ENCODE measurements at regions not wholly inside any gene's neighbourhood (a gene's known extent, or its start where the extent isn't known, plus 50 kb on each side); places are given as distances from the start of the nearest gene placed in this dataset.

GRCh38 chr9:7936996-7937395 lies 137.4 kb upstream of the DMAC1 start:
- H4K20me1 ChIP-seq (replicated peaks; ENCODE audit: control insufficient read depth, extremely low read depth, insufficient read depth, low read length) = no peaks in the 10 kb centered on the region
- H3K79me2 ChIP-seq (ENCODE audit: control insufficient read depth, insufficient read depth, low read length) = no peaks in the 10 kb centered on the region
- H3K4me1 ChIP-seq (ENCODE audit: control insufficient read depth, extremely low read depth, insufficient read depth, low read length) = no peaks in the 10 kb centered on the region
- no peak overlapping the region for H3K4me2 ChIP-seq (ENCODE audit: insufficient read depth, low read length)
- H3K36me3 ChIP-seq (ENCODE audit: control insufficient read depth in 2 of 2, extremely low read depth in 1 of 2, insufficient read depth in 2 of 2, low read length in 2 of 2) = no peaks in the 10 kb centered on the region
- BruUV-seq (replicated peaks) = no TSS peak
- intact Hi-C loops (cut with micrococcal nuclease) (no loop called here), dilution Hi-C loops (cut with MboI; ENCODE audit: extremely low pct_ligation_motif_present, low sequenced_read_pairs) (no loop called here)
- FAIRE-seq (no peak), DNase-seq (ENCODE audit: low read depth, low spot score) (no peak)
- POLR2A ChIA-PET = no interaction called here
- CTCF ChIA-PET = no interaction called here
- TF ChIP-seq JUN (IDR thresholded peaks at IDR 0.05; ENCODE audit: borderline replicate concordance, insufficient read depth, insufficient read length, low read depth) = no peak
- no peak for TF ChIP-seq MYC (IDR thresholded peaks at IDR 0.05; ENCODE audit: low read depth, low read length)
- TF ChIP-seq, protein P1, sequence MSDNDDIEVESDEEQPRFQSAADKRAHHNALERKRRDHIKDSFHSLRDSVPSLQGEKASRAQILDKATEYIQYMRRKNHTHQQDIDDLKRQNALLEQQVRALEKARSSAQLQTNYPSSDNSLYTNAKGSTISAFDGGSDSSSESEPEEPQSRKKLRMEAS (IDR thresholded peaks at IDR 0.05; ENCODE audit: insufficient read depth, insufficient read length) = no peak
- TF ChIP-seq, protein P2, sequence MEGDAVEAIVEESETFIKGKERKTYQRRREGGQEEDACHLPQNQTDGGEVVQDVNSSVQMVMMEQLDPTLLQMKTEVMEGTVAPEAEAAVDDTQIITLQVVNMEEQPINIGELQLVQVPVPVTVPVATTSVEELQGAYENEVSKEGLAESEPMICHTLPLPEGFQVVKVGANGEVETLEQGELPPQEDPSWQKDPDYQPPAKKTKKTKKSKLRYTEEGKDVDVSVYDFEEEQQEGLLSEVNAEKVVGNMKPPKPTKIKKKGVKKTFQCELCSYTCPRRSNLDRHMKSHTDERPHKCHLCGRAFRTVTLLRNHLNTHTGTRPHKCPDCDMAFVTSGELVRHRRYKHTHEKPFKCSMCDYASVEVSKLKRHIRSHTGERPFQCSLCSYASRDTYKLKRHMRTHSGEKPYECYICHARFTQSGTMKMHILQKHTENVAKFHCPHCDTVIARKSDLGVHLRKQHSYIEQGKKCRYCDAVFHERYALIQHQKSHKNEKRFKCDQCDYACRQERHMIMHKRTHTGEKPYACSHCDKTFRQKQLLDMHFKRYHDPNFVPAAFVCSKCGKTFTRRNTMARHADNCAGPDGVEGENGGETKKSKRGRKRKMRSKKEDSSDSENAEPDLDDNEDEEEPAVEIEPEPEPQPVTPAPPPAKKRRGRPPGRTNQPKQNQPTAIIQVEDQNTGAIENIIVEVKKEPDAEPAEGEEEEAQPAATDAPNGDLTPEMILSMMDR (IDR thresholded peaks at IDR 0.05; ENCODE audit: extremely low read depth in 1 of 2, insufficient read depth in 1 of 2, low read depth in 1 of 2, low read length in 2 of 2) = no peak
- TF ChIP-seq GATA2 (IDR thresholded peaks at IDR 0.05; ENCODE audit: insufficient read depth, insufficient read length, low read depth, low read length) = no peak
- no peak for TF ChIP-seq FOS (IDR thresholded peaks at IDR 0.05; ENCODE audit: borderline replicate concordance, insufficient read depth, low read length)
- TF ChIP-seq POLR2A (IDR thresholded peaks at IDR 0.05; ENCODE audit: low read depth, low read length) = no peak
- TF ChIP-seq EZH2 (IDR thresholded peaks at IDR 0.05; ENCODE audit: borderline replicate concordance, low read depth, low read length, severe bottlenecking) = no peak
- TF ChIP-seq POLR2AphosphoS5 (IDR thresholded peaks at IDR 0.05; ENCODE audit: insufficient read depth, low read depth, low read length) = no peak
- no peak overlapping the region for H3K9ac ChIP-seq (replicated peaks; ENCODE audit: extremely low read depth, insufficient read depth, low read length)
- no peak overlapping the region for H3K27ac ChIP-seq (ENCODE audit: insufficient read depth, low read depth, low read length)
- H3K27me3 ChIP-seq (ENCODE audit: control insufficient read depth in 2 of 2, insufficient read depth in 2 of 2, low read length in 2 of 2) = no peaks in the 10 kb centered on the region
- H3K4me3 ChIP-seq (replicated peaks in 1 of 3; ENCODE audit: insufficient read depth in 1 of 3, low read depth in 1 of 3, low read length in 3 of 3) = no peak overlapping the region
- H2AFZ ChIP-seq (ENCODE audit: low read depth, low read length) = no peak overlapping the region
- H3K9me3 ChIP-seq (replicated peaks; ENCODE audit: control insufficient read depth, insufficient read depth, low read length) = no peaks in the 10 kb centered on the region
- H3K9me1 ChIP-seq (replicated peaks; ENCODE audit: control insufficient read depth, extremely low read depth, insufficient read depth, low read length) = no peaks in the 10 kb centered on the region

Measured in endothelial cell of umbilical vein (primary cell).